GM23248 (cell line): ENCODE measurements at regions not wholly inside any gene's neighbourhood (a gene's known extent, or its start where the extent isn't known, plus 50 kb on each side); places are given as distances from the start of the nearest gene placed in this dataset.

Experiments
- EZH2 ChIP-seq: fragments of 200-600 bp; sonication (generic); IDR thresholded peaks from 2 replicates; pipeline ENCODE4 v1.6.1; 2018; ENCODE audit warnings: antibody characterized with exemption, mild to moderate bottlenecking; ENCODE audit not compliant: insufficient read depth, poor library complexity, severe bottlenecking
- EZH2phosphoT487 ChIP-seq: fragments of 200-600 bp; sonication (generic); IDR thresholded peaks from 2 replicates; pipeline ENCODE4 v1.6.1; 2018; ENCODE audit warnings: antibody characterized with exemption, moderate library complexity, mild to moderate bottlenecking, low read depth; ENCODE audit not compliant: insufficient read depth

- no peak for TF ChIP-seq EZH2
- no peak for TF ChIP-seq EZH2phosphoT487
Observed at GRCh38 chr9:600006-600405, 241.5 kb upstream of the DMRT1 start.
